GM21381 (cell line): ENCODE measurements at regions not wholly inside any gene's neighbourhood (a gene's known extent, or its start where the extent isn't known, plus 50 kb on each side); places are given as distances from the start of the nearest gene placed in this dataset.
A peak's percentile ranks its signal among the peaks of the same experiment; 100 is the strongest.

Source experiments
- ATAC-seq: cut with Tn5 transposase; IDR thresholded peaks from one replicate; pipeline ENCODE4 v1.9.1; 2021; ENCODE audit warnings: mild to moderate bottlenecking, moderate library complexity; ENCODE audit not compliant: unreplicated experiment

GRCh38 chr6:140858381-140858971 lies 1274.2 kb upstream of the GJE1 start:
- no peak for ATAC-seq

DNA sequence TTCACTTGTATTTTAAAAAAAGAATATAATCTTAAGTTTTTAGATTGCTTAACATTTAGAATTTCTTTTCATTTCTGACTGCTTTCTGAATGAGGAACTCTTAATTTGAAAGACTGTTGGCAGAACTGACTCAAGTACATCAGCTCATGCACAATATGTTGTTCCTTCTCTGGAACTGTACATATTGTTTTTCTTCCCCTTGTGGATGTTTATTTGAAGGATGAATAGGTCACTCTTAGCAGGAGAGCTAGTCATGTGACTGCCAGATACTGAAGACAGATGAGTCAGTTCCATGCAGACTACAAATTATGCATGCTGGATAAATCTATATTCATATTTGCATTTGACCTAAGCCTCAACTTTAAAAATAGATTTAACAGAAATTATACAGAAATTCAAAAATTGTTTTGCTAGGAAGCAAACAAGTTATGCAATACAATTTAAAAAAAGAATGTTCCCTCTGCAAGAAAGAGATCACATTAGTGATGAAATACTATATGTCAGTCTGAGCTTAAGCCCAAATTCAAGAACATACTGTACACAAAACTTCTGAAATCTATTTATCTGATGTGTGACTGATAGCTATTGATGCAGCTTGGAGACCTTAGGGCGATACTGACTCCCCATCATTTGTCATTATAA lies 1274.9 kb upstream of the GJE1 start:
- no peak for ATAC-seq

DNA sequence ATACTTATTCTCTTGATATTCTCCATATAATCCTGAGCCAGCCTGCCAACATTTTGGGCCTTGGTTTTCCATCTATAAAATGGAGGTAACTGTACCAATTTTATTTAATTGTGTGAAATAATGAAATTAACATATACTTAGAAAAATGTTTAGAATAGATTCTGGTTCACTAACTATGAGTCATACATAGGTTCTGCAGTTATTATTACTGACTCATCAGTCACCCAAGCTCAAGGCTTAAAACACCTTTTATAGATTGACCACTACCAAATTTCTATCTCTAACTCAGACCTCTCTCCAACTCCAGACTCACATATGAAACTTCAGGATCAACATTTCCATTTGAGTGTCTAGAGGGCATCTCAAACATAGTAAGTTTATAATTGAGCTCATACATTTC lies 1277.2 kb upstream of the GJE1 start:
- ATAC-seq, result no peak

DNA sequence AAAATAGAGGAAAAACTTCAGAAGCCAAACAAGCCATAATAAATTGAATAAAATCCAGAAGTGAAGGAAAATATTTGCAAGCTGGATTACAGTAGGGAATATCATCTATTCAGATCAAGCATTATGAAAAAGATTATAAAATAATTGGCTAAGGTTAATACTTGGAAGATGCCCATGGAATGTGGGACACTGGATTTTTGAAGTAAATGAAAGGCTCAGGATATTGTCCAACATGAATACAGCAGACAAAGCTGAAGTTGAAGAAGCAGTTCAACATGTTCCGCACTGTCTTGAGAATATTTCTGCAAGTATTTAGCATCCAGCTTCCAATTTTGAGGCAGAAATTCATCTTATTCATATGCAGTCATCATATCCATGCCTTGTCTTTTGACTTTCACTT lies 1278.4 kb upstream of the GJE1 start:
- no peak for ATAC-seq

GRCh38 chr6:140850438-140850837 lies 1282.3 kb upstream of the GJE1 start:
- ATAC-seq, result no peak

GRCh38 chr6:140849456-140849855 lies 1283.3 kb upstream of the GJE1 start:
- ATAC-seq, result no peak

GRCh38 chr6:140847262-140847645 lies 1285.5 kb upstream of the GJE1 start:
- ATAC-seq, result no peak

DNA sequence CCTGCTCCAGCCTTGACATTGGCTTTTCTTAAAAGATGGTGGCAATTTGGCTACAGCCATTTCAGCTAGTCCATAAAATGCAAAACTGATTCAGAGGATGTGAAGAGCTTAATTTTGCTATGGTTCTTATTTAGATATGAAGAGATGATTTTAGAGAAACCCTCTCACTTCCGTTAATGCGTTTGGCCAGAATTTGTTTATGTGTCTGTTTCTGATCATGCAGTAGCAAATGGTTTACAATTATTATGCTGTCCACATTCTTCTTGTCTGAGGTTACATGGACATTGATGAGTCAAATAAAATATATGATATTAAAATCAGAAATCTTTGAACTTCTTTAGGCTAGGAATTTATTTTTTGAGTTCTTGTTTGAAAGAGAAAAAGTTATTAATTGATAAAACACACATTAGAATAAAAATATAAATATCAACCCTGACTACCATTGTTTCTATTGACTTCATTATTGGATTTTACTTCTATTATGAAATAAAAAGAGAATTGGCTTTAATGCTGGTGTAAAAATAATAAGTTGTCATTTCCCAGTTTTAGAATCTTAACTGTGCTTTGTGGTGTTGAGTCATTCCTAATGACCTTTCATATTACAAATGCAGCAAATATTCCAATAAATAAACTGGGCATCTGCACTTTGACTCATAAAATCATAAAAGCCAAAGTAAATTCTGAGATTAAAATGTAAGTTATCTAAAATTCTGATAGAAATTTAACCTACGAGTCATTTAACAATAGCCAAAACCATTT lies 1286.0 kb upstream of the GJE1 start:
- ATAC-seq, result no peak

DNA sequence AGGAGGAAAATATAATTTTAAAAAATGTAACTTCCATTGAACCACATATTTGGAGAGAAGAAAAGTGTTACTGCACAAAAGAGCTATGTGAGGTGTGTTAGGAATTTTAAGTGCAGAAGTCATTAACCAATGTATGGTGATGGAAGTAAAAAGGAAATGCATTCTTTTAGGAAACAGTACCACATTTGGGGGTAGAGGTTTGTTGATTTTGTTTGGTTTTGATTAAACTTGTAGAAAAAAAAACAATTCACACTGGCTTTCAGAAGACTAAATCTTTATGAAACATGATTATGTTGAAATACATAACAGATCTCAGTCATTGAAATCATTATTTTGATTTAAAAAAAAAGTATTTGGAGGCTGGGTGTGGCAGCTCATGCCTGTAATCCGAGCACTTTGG lies 1287.0 kb upstream of the GJE1 start:
- no peak for ATAC-seq

- no peak for ATAC-seq
Measured at GRCh38 chr6:140844167-140844566, 1288.6 kb upstream of the GJE1 start.

- ATAC-seq, result no peak
Measured at GRCh38 chr6:140833408-140833807, 1299.3 kb upstream of the GJE1 start.

DNA sequence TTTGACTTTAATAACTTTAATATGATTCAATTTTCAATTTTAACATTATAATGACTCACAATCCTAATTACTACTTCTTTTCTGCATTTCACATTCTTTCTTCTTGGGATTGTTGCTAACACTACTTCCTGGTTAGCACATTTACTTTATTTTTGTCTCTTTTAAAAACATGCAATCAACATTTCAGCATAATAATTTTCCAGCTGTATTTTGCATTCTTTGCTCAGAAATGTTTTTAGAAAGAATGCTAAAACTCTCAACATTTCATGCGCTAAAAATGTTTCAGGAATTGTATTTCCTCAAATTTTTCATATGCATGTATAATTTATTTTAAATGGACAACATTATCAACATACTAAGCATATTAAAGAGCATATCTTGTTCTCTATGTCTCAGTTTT lies 1302.1 kb upstream of the GJE1 start:
- no peak for ATAC-seq

- ATAC-seq, result no peak
Measured at GRCh38 chr6:140828856-140829255, 1303.9 kb upstream of the GJE1 start.

- no peak for ATAC-seq
Measured at GRCh38 chr6:140827593-140827992, 1305.1 kb upstream of the GJE1 start.

GRCh38 chr6:140825731-140826130 lies 1307.0 kb upstream of the GJE1 start:
- no peak for ATAC-seq

DNA sequence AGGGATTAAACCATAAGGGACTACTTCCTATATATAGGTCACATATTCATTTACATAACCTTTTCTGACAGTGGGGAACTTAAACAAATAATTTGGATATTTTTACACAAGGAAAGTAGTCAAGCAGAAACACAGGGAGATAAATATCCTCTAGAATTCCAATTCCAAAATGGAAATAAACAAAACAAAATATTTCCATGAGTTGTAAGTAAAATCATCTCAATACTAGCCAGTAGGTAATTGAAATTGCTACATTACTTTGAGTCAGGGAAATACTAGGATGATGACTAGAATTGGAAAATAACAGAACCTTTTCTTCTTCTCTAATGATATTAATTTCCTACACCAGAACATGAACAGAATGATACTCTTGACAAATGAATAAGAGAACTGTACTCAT lies 1308.1 kb upstream of the GJE1 start:
- ATAC-seq, result no peak

DNA sequence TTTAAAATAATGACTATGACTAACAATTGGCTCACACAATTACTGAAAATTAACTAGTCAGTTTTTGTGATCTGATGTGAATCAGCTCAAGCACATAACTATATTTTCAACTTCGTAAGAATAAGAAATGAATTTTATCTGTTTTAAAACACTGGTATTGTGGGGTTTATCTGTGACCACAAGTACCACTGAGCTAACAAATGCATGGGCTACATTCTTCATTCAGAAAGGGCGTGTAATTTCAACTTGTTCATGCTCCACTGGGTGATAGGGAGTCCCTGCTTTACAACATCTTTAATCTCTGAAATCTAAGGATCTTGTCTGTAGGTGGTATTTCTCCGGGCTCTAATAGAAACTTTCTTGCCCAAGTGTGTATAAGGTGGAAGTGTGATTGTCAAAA lies 1311.5 kb upstream of the GJE1 start:
- no peak for ATAC-seq

DNA sequence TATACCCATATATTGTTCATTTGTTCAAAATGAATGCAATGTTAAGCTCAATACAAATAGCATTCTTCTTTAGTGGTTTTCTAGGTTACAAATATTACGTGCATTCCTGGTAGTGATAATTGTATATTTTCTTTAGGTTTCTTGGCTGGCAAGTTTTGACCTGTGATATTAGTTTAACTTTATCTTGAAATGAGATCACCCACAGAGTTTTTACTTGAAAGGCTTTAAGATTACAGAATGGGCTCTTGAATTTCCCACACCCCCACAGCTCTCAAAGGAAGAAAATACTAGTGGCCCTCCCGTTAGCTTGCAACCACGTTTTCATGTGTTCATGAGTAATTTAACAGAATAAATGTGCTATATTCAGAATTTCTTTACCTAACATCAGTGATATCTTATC lies 1315.5 kb upstream of the GJE1 start:
- ATAC-seq, result no peak

GRCh38 chr6:140816681-140817080 lies 1316.0 kb upstream of the GJE1 start:
- ATAC-seq, result no peak

DNA sequence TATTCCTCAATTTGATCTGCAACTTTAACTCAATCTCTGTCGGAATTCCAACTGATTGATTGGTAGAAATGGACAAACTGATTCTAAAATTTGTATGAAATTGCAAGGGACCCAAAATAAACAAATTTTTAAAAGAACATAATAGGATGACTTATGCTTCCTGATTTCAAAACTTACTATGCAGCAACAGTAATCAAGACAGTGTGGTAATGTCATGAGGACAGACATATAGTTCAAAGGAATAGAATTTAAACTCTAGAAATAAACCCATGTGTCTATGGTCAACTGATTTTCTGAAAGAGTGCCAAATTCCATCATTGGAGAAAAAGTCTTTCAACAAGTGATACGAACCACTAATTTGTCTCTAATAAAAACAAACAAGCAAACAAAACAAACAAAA lies 1320.1 kb upstream of the GJE1 start:
- no peak for ATAC-seq

GRCh38 chr6:140811642-140812041 lies 1321.1 kb upstream of the GJE1 start:
- ATAC-seq, result no peak

GRCh38 chr6:140809694-140810101 lies 1323.0 kb upstream of the GJE1 start:
- peak; percentile 82 for ATAC-seq
